Ovary (tissue), 7 donors: ENCODE measurements at regions not wholly inside any gene's neighbourhood (a gene's known extent, or its start where the extent isn't known, plus 50 kb on each side); places are given as distances from the start of the nearest gene placed in this dataset.

Source experiments
- DNase-seq, 5 donors: peaks; one replicate each; pipeline ENCODE4 v3.0.0-alpha.2; 2019 to 2020
- H3K27ac ChIP-seq, 2 donors: fragments of 200-600 bp; one replicate each; pipeline versions ENCODE4 v1.5.1 to v1.8.0; 2019 to 2022
- H3K27me3 ChIP-seq: fragments of 200-600 bp; one replicate; pipeline ENCODE4 v1.8.0; 2022
- H3K36me3 ChIP-seq: fragments of 200-600 bp; sonication (generic); one replicate; pipeline ENCODE4 v1.5.1; 2019
- H3K4me1 ChIP-seq: one replicate; pipeline ENCODE4 v1.8.1; 2013; ENCODE audit warnings: mild to moderate bottlenecking, moderate library complexity; ENCODE audit not compliant: insufficient read depth
- H3K4me3 ChIP-seq: fragments of 200-600 bp; sonication (generic); one replicate; pipeline ENCODE4 v1.5.1; 2017
- H3K9me3 ChIP-seq, 2 donors: fragments of 200-600 bp in 1 of 2; sonication (generic) in 1 of 2; one replicate each; pipeline versions ENCODE4 v1.5.1 to v1.8.1; 2013 to 2019; ENCODE audit warnings: mild to moderate bottlenecking in 1 of 2, moderate library complexity in 1 of 2
- CTCF ChIP-seq, 3 donors: fragments of 450-650 bp in 2 of 3; fragments of 200-600 bp in 1 of 3; IDR thresholded peaks; one replicate each; pipeline versions ENCODE4 v1.5.1 to v1.8.0; 2016 to 2022; ENCODE audit warnings: antibody characterized with exemption in 3 of 3, mild to moderate bottlenecking in 1 of 3
- EP300 ChIP-seq: sonication (generic); formaldehyde crosslinking; IDR thresholded peaks from one replicate; pipeline ENCODE4 v1.6.1; 2017; ENCODE audit warnings: antibody characterized with exemption
- POLR2A ChIP-seq: fragments of 450-650 bp; IDR thresholded peaks from one replicate; pipeline ENCODE4 v1.6.1; 2017; ENCODE audit warnings: antibody characterized with exemption, mild to moderate bottlenecking, moderate library complexity
- WGBS, 3 donors: extraction: QIAGEN DNeasy Blood & Tissue Kit in 1 of 3; methylation state at CpG; one replicate each; pipeline versions ENCODE4 v1.1.5 to v1.1.7; 2013 to 2017; 5-methylcytosine and 5-hydroxymethylcytosine counted together
- intact Hi-C, 4 donors: fragments of 100-400 bp; cut with DNase I; formaldehyde crosslinking; loops; one replicate each; pipeline versions ENCODE4 v1.11.0 to v1.15.1; 2022 to 2023
- donor health status: DM: no; HTN: no; CAD: no; lungs with moderate emphysema.
- donor health status: DM: no; HTN: no; CAD: no.
- donor health status: Bipolar disorder and iron deficiency.
- donor health status: DM: no; HTN: no; CAD: no.
- donor health status: DM: yes; HTN: yes; CAD: no.

- 69 to 78% (median 76%) methylated on average over 2 of the region's 2 CpGs for WGBS, 3 donors
These were observed 78.3 kb upstream of the FZD8 start for GRCh38 chr10:35720366-35720765.

GRCh38 chr10:35716776-35717175, 74.7 kb upstream of the FZD8 start:
- H3K27ac ChIP-seq = no peak overlapping the region
- no peaks in the 10 kb centered on the region for H3K36me3 ChIP-seq
- peaks cover 3% of the 10 kb centered on the region for H3K27me3 ChIP-seq
- WGBS, 3 donors = 66 to 89% (median 84%) methylated on average over 1 of the region's 1 CpG
- no peak overlapping the region for H3K4me3 ChIP-seq
- DNase-seq = no peak
- no peak for TF ChIP-seq EP300
- no peak for TF ChIP-seq CTCF (IDR thresholded peaks at IDR 0.05)
- TF ChIP-seq POLR2A = no peak
- H3K9me3 ChIP-seq = no peaks in the 10 kb centered on the region
- intact Hi-C loops = no loop called here
- H3K4me1 ChIP-seq = no peaks in the 10 kb centered on the region

More at GRCh38 chr10:35720366-35720765, 78.3 kb upstream of the FZD8 start:
- no peak for DNase-seq
- Histone ChIP-seq H3K4me1 (no peaks in the 10 kb centered on the region), H3K27me3 (no peaks in the 10 kb centered on the region), H3K36me3 (no peaks in the 10 kb centered on the region), H3K9me3 (no peaks in the 10 kb centered on the region), H3K27ac (no peak overlapping the region), H3K4me3 (no peak overlapping the region)
- TF ChIP-seq POLR2A (no peak), EP300 (no peak), CTCF (IDR thresholded peaks at IDR 0.05) (no peak)
- intact Hi-C loops = no loop called here

GRCh38 chr10:35712486-35712885, 70.4 kb upstream of the FZD8 start:
- 27 to 52% (median 36%) methylated on average over 3 of the region's 3 CpGs for WGBS, 3 donors
- no peak for TF ChIP-seq EP300
- no peak for TF ChIP-seq POLR2A
- TF ChIP-seq CTCF (IDR thresholded peaks at IDR 0.05) = no peak
- DNase-seq = no peak
- H3K4me1 ChIP-seq = no peaks in the 10 kb centered on the region
- H3K9me3 ChIP-seq = no peaks in the 10 kb centered on the region
- peaks cover 3% of the 10 kb centered on the region for H3K27me3 ChIP-seq
- no peak overlapping the region for H3K27ac ChIP-seq
- intact Hi-C loops = no loop called here
- H3K36me3 ChIP-seq = no peaks in the 10 kb centered on the region
- H3K4me3 ChIP-seq = no peak overlapping the region

- WGBS, 3 donors = 63 to 71% (median 66%) methylated on average over 15 of the region's 15 CpGs
- Histone ChIP-seq H3K27me3 (peaks cover 3% of the 10 kb centered on the region), H3K36me3 (no peaks in the 10 kb centered on the region), H3K9me3 (no peaks in the 10 kb centered on the region), H3K4me3 (no peak overlapping the region), H3K4me1 (no peaks in the 10 kb centered on the region), H3K27ac (no peak overlapping the region)
- intact Hi-C loops = no loop called here
- no peak for DNase-seq
- TF ChIP-seq POLR2A (no peak), CTCF (IDR thresholded peaks at IDR 0.05) (no peak), EP300 (no peak)
These were observed 69.7 kb upstream of the FZD8 start for GRCh38 chr10:35711615-35712411.
